HL-60 (cell line): ENCODE measurements at regions not wholly inside any gene's neighbourhood (a gene's known extent, or its start where the extent isn't known, plus 50 kb on each side); places are given as distances from the start of the nearest gene placed in this dataset.

ENCODE experiments used
- DNase-seq, 2 experiments: peaks; one replicate each; pipeline ENCODE4 v3.0.0-alpha.2; 2010 to 2020; ENCODE audit warnings: low read depth in 1 of 2, low spot score in 1 of 2
- H3K27ac ChIP-seq: fragments of 250-450 bp; sonication (Bioruptor Pico); replicated peaks from 2 replicates; pipeline ENCODE4 v1.5.1; 2020; ENCODE audit warnings: mild to moderate bottlenecking, moderate library complexity
- H3K27me3 ChIP-seq: fragments of 250-450 bp; sonication (Bioruptor Pico); 2 replicates; pipeline ENCODE4 v1.5.1; 2021; ENCODE audit warnings: mild to moderate bottlenecking, moderate library complexity; ENCODE audit not compliant: insufficient read depth, poor library complexity, severe bottlenecking
- H3K4me3 ChIP-seq: replicated peaks from 2 replicates; pipeline ENCODE4 v1.5.1; 2011; ENCODE audit warnings: mild to moderate bottlenecking, control low read depth, low read length; ENCODE audit not compliant: insufficient read depth
- GABPA ChIP-seq: IDR thresholded peaks from 2 replicates; pipeline ENCODE4 v1.6.1; 2012; ENCODE audit warnings: low read depth
- POLR2AphosphoS5 ChIP-seq: IDR thresholded peaks from 2 replicates; pipeline ENCODE4 v1.6.1; 2012; ENCODE audit warnings: low read depth
- SPI1 ChIP-seq: IDR thresholded peaks from 2 replicates; pipeline ENCODE4 v1.6.1; 2012; ENCODE audit warnings: low read depth, mild to moderate bottlenecking, borderline replicate concordance
- TF ChIP-seq, protein P1 (sequence below): IDR thresholded peaks from 2 replicates; pipeline ENCODE4 v1.6.1; 2012; ENCODE audit warnings: low read depth; ENCODE audit not compliant: insufficient replicate concordance
- TF ChIP-seq, protein P2 (sequence below): IDR thresholded peaks from one replicate; pipeline ENCODE4 v1.5.1; 2011; ENCODE audit warnings: low read length, control low read depth, inconsistent platforms; ENCODE audit not compliant: insufficient read depth

DNA sequence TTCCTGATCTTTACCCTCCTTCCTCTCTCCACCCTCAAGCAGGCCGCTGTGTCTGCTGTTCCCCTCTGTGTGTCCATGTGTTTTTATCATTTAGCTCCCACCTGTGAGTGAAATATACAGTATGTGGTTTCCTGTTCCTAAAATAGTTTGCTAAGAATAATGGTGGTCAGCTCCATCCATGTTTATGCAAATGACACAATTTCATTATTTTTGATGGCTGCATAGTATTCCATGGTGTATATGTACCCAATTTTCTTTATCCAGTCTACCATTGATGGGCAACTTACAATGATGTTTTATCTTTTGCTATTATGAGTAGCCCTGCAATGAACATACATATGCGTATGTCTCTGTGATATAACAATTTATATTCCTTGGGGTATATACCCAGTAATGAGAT lies 133.4 kb upstream of the RGS18 start:
- DNase-seq: no peak

DNA sequence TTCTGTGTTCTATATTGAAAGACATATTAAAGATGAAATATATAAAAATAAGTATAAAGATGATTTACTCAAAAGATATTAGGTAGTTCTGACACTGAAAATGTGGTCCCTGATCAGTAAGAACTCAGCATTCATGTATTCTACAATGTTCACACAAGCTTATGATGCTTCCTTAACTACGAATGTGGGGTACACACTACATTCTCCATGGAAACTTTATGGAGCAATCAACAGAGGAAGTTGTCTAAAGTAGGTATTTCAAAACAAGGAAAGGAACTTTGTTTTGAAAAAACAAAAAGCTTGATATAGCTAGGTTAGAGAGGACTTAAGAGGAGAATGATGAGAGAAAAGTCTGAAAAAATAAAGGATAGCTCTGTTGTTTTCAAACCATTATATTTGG lies 119.7 kb upstream of the RGS18 start:
- DNase-seq: peak in 1 of 2 experiments; percentile 8
- Histone ChIP-seq H3K4me3 (no peak overlapping the region), H3K27ac (no peak overlapping the region), H3K27me3 (no peaks in the 10 kb centered on the region)
- no peak for TF ChIP-seq POLR2AphosphoS5
- no peak for TF ChIP-seq SPI1
- TF ChIP-seq, protein P1, sequence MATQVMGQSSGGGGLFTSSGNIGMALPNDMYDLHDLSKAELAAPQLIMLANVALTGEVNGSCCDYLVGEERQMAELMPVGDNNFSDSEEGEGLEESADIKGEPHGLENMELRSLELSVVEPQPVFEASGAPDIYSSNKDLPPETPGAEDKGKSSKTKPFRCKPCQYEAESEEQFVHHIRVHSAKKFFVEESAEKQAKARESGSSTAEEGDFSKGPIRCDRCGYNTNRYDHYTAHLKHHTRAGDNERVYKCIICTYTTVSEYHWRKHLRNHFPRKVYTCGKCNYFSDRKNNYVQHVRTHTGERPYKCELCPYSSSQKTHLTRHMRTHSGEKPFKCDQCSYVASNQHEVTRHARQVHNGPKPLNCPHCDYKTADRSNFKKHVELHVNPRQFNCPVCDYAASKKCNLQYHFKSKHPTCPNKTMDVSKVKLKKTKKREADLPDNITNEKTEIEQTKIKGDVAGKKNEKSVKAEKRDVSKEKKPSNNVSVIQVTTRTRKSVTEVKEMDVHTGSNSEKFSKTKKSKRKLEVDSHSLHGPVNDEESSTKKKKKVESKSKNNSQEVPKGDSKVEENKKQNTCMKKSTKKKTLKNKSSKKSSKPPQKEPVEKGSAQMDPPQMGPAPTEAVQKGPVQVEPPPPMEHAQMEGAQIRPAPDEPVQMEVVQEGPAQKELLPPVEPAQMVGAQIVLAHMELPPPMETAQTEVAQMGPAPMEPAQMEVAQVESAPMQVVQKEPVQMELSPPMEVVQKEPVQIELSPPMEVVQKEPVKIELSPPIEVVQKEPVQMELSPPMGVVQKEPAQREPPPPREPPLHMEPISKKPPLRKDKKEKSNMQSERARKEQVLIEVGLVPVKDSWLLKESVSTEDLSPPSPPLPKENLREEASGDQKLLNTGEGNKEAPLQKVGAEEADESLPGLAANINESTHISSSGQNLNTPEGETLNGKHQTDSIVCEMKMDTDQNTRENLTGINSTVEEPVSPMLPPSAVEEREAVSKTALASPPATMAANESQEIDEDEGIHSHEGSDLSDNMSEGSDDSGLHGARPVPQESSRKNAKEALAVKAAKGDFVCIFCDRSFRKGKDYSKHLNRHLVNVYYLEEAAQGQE: no peak
- no peak for TF ChIP-seq GABPA
- TF ChIP-seq, protein P2, sequence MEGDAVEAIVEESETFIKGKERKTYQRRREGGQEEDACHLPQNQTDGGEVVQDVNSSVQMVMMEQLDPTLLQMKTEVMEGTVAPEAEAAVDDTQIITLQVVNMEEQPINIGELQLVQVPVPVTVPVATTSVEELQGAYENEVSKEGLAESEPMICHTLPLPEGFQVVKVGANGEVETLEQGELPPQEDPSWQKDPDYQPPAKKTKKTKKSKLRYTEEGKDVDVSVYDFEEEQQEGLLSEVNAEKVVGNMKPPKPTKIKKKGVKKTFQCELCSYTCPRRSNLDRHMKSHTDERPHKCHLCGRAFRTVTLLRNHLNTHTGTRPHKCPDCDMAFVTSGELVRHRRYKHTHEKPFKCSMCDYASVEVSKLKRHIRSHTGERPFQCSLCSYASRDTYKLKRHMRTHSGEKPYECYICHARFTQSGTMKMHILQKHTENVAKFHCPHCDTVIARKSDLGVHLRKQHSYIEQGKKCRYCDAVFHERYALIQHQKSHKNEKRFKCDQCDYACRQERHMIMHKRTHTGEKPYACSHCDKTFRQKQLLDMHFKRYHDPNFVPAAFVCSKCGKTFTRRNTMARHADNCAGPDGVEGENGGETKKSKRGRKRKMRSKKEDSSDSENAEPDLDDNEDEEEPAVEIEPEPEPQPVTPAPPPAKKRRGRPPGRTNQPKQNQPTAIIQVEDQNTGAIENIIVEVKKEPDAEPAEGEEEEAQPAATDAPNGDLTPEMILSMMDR: no peak

More for the DNA sequence above, 133.4 kb upstream of the RGS18 start:
- Histone ChIP-seq H3K4me3 (no peak overlapping the region), H3K27ac (no peak overlapping the region), H3K27me3 (no peaks in the 10 kb centered on the region)
- TF ChIP-seq GABPA (no peak), SPI1 (no peak), POLR2AphosphoS5 (no peak)
- TF ChIP-seq, protein P1: no peak
- TF ChIP-seq, protein P2: no peak

DNA sequence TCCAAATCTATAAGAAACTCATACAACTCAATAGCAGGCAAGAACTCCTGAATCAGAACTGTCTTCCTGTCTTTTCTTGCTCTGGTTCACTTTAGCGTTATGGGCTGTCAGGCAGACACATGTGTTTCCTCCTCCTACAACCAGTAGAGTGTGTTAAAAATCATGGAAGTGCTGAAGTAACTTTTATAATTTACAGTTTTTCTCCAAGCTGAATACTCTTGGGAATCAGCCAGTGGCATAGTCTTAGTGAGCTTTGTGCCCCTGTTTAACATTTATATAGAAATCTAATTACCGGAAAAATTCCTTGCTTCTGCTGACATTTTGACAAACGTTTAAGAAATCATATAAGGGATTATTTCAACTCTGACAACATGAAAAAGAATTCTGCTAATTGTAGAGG lies 113.1 kb upstream of the RGS18 start:
- no peaks in the 10 kb centered on the region for H3K27me3 ChIP-seq
- H3K27ac ChIP-seq: no peak overlapping the region
- H3K4me3 ChIP-seq: no peak overlapping the region
- no peak for DNase-seq
- no peak for TF ChIP-seq GABPA
- TF ChIP-seq, protein P2: no peak
- no peak for TF ChIP-seq POLR2AphosphoS5
- TF ChIP-seq, protein P1: no peak
- TF ChIP-seq SPI1: no peak
